ENCODE measurements at regions not wholly inside any gene's neighbourhood (a gene's known extent, or its start where the extent isn't known, plus 50 kb on each side); places are given as distances from the start of the nearest gene placed in this dataset.

DNA sequence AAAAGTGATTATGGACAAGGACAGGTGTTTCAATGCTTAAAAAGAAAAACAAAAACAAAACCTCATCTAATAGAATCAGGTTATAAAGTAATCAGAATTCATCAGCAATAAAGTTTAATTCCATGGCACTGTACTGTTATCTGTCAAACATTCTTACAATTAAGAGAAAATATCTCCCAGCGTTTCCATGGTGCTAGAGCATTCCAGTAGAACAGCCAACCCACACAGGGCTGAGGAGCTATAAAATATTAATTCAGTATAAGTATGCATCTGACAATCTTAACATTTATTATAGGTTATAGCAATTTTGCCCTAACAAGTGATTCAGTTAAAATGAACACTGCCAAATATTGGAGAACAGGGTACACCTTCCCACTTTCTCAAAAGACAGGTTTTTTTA lies 128.7 kb upstream of the DEPDC1 start:
- TF ChIP-seq, protein P1, sequence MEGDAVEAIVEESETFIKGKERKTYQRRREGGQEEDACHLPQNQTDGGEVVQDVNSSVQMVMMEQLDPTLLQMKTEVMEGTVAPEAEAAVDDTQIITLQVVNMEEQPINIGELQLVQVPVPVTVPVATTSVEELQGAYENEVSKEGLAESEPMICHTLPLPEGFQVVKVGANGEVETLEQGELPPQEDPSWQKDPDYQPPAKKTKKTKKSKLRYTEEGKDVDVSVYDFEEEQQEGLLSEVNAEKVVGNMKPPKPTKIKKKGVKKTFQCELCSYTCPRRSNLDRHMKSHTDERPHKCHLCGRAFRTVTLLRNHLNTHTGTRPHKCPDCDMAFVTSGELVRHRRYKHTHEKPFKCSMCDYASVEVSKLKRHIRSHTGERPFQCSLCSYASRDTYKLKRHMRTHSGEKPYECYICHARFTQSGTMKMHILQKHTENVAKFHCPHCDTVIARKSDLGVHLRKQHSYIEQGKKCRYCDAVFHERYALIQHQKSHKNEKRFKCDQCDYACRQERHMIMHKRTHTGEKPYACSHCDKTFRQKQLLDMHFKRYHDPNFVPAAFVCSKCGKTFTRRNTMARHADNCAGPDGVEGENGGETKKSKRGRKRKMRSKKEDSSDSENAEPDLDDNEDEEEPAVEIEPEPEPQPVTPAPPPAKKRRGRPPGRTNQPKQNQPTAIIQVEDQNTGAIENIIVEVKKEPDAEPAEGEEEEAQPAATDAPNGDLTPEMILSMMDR (IDR thresholded peaks at IDR 0.05; ENCODE audit: insufficient read depth, low read length): no peak
- TF ChIP-seq SPI1 (IDR thresholded peaks at IDR 0.05; ENCODE audit: borderline replicate concordance, low read depth): no peak
- TF ChIP-seq POLR2AphosphoS5 (IDR thresholded peaks at IDR 0.05; ENCODE audit: low read depth): no peak

Measured in HL-60 (cell line).